ENCODE measurements at regions not wholly inside any gene's neighbourhood (a gene's known extent, or its start where the extent isn't known, plus 50 kb on each side); places are given as distances from the start of the nearest gene placed in this dataset.
"Not testable (repeated sequence)": the region's sequence is repeated elsewhere in the genome, so short reads cannot be mapped to it uniquely, and the experiment has no call there.

- no peak overlapping the region for H3K9ac ChIP-seq (ENCODE audit: low read depth, low read length)
- H3K27me3 ChIP-seq (ENCODE audit: insufficient read depth, low read length) = no peaks in the 10 kb centered on the region
- no peak overlapping the region for H3K27ac ChIP-seq (ENCODE audit: low read length)
- H3K9me3 ChIP-seq (ENCODE audit: insufficient read depth, low read depth, low read length) = peaks cover 3% of the 10 kb centered on the region; the same call in 1 of the 2 replicates
- H3K36me3 ChIP-seq (ENCODE audit: insufficient read depth, low read depth, low read length) = no peaks in the 10 kb centered on the region
- H3K4me1 ChIP-seq (ENCODE audit: insufficient read depth, low read length) = peaks cover 10% of the 10 kb centered on the region; the same call in 1 of the 2 replicates
- H3K4me3 ChIP-seq (ENCODE audit: low read length) = no peak overlapping the region
Measured at GRCh38 chrX:87005183-87005582, 512.4 kb upstream of the KLHL4 start.

DNA sequence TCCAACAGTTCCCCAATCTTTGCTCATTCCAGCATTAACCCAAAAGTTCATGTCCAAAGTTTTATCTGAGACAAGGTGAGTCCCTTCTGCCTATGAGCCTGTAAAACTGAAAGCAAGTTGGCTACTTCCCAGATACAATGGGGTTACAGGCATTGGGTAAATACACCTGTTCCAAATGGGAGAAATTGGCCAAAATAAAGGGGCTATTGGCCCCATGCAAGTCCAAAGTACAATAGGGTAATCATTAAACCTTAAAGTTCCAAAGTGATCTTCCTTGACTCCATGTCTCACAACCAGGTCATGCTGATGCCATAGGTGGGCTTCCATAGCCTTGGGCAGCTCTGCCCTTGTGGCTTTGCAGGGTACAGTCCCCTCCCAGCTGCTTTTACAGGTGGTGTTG is 511.7 kb upstream of the KLHL4 start:
- Histone ChIP-seq H3K9ac (ENCODE audit: low read depth, low read length) (no peak overlapping the region), H3K9me3 (ENCODE audit: insufficient read depth, low read depth, low read length) (peaks cover 3% of the 10 kb centered on the region; the same call in 1 of the 2 replicates), H3K27ac (ENCODE audit: low read length) (no peak overlapping the region), H3K27me3 (ENCODE audit: insufficient read depth, low read length) (no peaks in the 10 kb centered on the region), H3K4me1 (ENCODE audit: insufficient read depth, low read length) (peaks cover 10% of the 10 kb centered on the region; the same call in 1 of the 2 replicates), H3K36me3 (ENCODE audit: insufficient read depth, low read depth, low read length) (no peaks in the 10 kb centered on the region), H3K4me3 (ENCODE audit: low read length) (no peak overlapping the region)

- Histone ChIP-seq H3K9ac (ENCODE audit: low read depth, low read length) (no peak overlapping the region), H3K36me3 (ENCODE audit: insufficient read depth, low read depth, low read length) (no peaks in the 10 kb centered on the region), H3K27me3 (ENCODE audit: insufficient read depth, low read length) (no peaks in the 10 kb centered on the region), H3K4me3 (ENCODE audit: low read length) (no peak overlapping the region), H3K27ac (ENCODE audit: low read length) (no peak overlapping the region), H3K9me3 (ENCODE audit: insufficient read depth, low read depth, low read length) (peaks cover 3% of the 10 kb centered on the region; the same call in 1 of the 2 replicates), H3K4me1 (ENCODE audit: insufficient read depth, low read length) (peaks cover 10% of the 10 kb centered on the region; the same call in 1 of the 2 replicates)
Measured at GRCh38 chrX:87006561-87006960, 511.0 kb upstream of the KLHL4 start.

DNA sequence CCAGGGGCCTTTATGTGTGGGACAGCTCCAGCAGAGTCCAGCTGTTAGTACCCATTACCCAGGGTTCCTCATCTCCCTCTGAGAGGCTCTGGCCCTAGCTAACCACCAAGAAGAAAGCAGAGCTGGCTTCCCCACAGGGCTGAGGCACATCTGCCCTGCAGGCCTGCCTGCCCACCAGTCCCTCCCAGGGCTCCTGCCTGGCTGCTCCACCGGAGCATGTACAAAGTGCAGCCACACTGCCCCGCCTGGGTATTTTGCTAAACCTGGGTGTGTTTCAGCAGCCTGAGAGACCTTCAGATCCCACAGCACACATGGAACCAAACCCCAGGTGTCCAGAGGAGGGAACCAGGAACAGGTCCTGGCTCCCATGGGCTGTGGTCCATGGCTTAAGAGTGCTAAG is 500.4 kb upstream of the KLHL4 start:
- Histone ChIP-seq H3K9me3 (ENCODE audit: insufficient read depth, low read depth, low read length) (no peaks in the 10 kb centered on the region), H3K36me3 (ENCODE audit: insufficient read depth, low read depth, low read length) (no peaks in the 10 kb centered on the region), H3K4me3 (ENCODE audit: low read length) (no peak overlapping the region), H3K27me3 (ENCODE audit: insufficient read depth, low read length) (no peaks in the 10 kb centered on the region), H3K9ac (ENCODE audit: low read depth, low read length) (no peak overlapping the region), H3K4me1 (ENCODE audit: insufficient read depth, low read length) (no peaks in the 10 kb centered on the region), H3K27ac (ENCODE audit: low read length) (no peak overlapping the region)

DNA sequence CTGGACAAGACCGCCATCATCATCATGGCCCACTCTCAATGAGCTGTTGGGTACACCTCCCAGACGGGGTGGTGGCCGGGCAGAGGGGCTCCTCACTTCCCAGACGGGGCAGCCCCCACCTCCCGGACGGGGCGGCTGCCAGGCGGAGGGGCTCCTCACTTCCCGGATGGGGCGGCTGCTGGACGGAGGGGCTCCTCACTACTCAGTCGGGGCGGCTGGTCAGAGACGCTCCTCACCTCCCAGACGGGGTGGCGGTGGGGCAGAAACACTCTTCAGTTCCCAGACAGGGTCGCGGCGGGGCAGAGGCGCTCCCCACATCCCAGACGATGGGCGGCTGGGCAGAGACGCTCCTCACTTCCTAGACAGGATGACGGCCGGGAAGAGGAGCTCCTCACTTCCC is 484.5 kb upstream of the KLHL4 start:
- not testable (repeated sequence) for H3K36me3 ChIP-seq (ENCODE audit: insufficient read depth, low read depth, low read length); H3K27ac ChIP-seq (ENCODE audit: low read length); H3K9ac ChIP-seq (ENCODE audit: low read depth, low read length); H3K4me3 ChIP-seq (ENCODE audit: low read length); H3K4me1 ChIP-seq (ENCODE audit: insufficient read depth, low read length); H3K9me3 ChIP-seq (ENCODE audit: insufficient read depth, low read depth, low read length); H3K27me3 ChIP-seq (ENCODE audit: insufficient read depth, low read length)

- Histone ChIP-seq H3K9ac (ENCODE audit: low read depth, low read length) (no peak overlapping the region), H3K9me3 (ENCODE audit: insufficient read depth, low read depth, low read length) (no peaks in the 10 kb centered on the region), H3K36me3 (ENCODE audit: insufficient read depth, low read depth, low read length) (no peaks in the 10 kb centered on the region), H3K4me1 (ENCODE audit: insufficient read depth, low read length) (no peaks in the 10 kb centered on the region), H3K27me3 (ENCODE audit: insufficient read depth, low read length) (no peaks in the 10 kb centered on the region), H3K4me3 (ENCODE audit: low read length) (no peak overlapping the region), H3K27ac (ENCODE audit: low read length) (no peak overlapping the region)
Measured at GRCh38 chrX:87045352-87045751, 472.2 kb upstream of the KLHL4 start.

DNA sequence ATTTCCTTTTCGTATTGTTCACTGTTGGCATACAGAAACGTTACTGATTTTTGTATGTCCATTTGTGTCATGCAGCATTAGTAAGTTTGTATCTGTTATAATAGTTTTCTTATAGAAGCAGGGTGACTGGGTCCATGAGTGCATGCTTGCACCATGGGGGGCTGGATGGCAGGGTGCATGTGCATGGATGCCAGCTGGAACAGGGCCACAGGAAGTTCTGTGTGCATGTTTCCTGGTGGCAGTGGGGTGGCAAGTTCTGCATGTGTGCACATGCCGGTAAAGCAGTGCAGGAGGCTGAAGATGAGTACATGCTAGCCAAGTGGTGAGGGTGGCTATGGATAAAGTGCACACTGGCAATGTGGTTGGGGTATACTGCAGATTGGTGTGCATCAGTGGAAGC is 468.0 kb upstream of the KLHL4 start:
- no peak overlapping the region for H3K9ac ChIP-seq (ENCODE audit: low read depth, low read length)
- H3K27ac ChIP-seq (ENCODE audit: low read length) = no peak overlapping the region
- H3K27me3 ChIP-seq (ENCODE audit: insufficient read depth, low read length) = no peaks in the 10 kb centered on the region
- H3K36me3 ChIP-seq (ENCODE audit: insufficient read depth, low read depth, low read length) = no peaks in the 10 kb centered on the region
- no peak overlapping the region for H3K4me3 ChIP-seq (ENCODE audit: low read length)
- H3K9me3 ChIP-seq (ENCODE audit: insufficient read depth, low read depth, low read length) = no peaks in the 10 kb centered on the region
- H3K4me1 ChIP-seq (ENCODE audit: insufficient read depth, low read length) = no peaks in the 10 kb centered on the region

GRCh38 chrX:87063642-87064041 is 454.0 kb upstream of the KLHL4 start:
- Histone ChIP-seq H3K27me3 (ENCODE audit: insufficient read depth, low read length) (no peaks in the 10 kb centered on the region), H3K9me3 (ENCODE audit: insufficient read depth, low read depth, low read length) (no peaks in the 10 kb centered on the region), H3K4me1 (ENCODE audit: insufficient read depth, low read length) (no peaks in the 10 kb centered on the region), H3K9ac (ENCODE audit: low read depth, low read length) (no peak overlapping the region), H3K36me3 (ENCODE audit: insufficient read depth, low read depth, low read length) (no peaks in the 10 kb centered on the region), H3K27ac (ENCODE audit: low read length) (no peak overlapping the region), H3K4me3 (ENCODE audit: low read length) (no peak overlapping the region)

DNA sequence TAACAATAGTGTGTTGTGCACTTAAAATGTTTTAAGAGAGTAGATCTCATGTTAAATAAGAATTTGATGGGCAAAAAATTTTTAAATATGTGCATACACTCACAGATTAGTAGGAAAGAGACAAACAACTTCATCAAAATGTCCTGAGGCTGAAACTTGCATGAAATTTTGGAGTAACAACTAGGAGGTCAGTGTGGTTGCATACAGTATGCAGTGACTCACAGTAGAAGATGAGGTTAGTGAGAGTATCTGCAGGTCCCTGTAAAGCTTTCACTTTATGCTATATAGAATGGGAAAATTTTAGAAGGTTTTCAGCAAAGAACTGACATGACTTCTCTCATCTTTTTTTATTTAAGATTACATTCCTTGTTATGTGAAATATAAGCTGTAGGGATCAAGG is 453.1 kb upstream of the KLHL4 start:
- Histone ChIP-seq H3K27ac (ENCODE audit: low read length) (no peak overlapping the region), H3K4me3 (ENCODE audit: low read length) (no peak overlapping the region), H3K36me3 (ENCODE audit: insufficient read depth, low read depth, low read length) (no peaks in the 10 kb centered on the region), H3K9ac (ENCODE audit: low read depth, low read length) (no peak overlapping the region), H3K9me3 (ENCODE audit: insufficient read depth, low read depth, low read length) (no peaks in the 10 kb centered on the region), H3K4me1 (ENCODE audit: insufficient read depth, low read length) (no peaks in the 10 kb centered on the region), H3K27me3 (ENCODE audit: insufficient read depth, low read length) (no peaks in the 10 kb centered on the region)

DNA sequence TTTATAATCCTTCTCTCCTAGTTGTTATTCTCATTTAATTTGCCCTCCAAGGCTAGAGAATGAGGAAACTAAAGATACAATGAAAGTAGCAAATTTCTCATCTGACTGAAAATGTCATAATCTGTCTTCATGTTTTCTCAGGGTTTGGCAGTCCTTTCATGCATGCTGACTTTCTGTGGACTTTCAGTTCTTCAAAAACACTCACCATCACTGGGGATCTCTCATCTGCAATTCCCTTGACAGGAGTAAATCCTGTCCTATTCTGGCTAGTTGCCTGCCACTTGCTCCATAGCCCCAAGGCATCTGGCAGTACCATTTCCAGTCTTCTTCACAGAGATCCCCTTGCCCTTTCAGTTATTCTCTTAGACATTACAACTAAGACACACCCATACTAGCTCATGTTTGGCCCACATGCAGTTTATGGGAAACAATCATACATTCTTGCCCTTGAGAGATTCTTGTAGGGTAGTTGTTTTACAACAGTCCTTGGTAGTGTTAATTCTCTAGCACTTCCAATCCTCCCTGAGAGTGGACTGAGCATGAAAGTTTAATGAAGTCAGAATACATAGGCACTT is 449.7 kb upstream of the KLHL4 start:
- H3K27me3 ChIP-seq (ENCODE audit: insufficient read depth, low read length) = no peaks in the 10 kb centered on the region
- no peaks in the 10 kb centered on the region for H3K4me1 ChIP-seq (ENCODE audit: insufficient read depth, low read length)
- H3K4me3 ChIP-seq (ENCODE audit: low read length) = no peak overlapping the region
- H3K9ac ChIP-seq (ENCODE audit: low read depth, low read length) = no peak overlapping the region
- no peaks in the 10 kb centered on the region for H3K9me3 ChIP-seq (ENCODE audit: insufficient read depth, low read depth, low read length)
- no peak overlapping the region for H3K27ac ChIP-seq (ENCODE audit: low read length)
- no peaks in the 10 kb centered on the region for H3K36me3 ChIP-seq (ENCODE audit: insufficient read depth, low read depth, low read length)

DNA sequence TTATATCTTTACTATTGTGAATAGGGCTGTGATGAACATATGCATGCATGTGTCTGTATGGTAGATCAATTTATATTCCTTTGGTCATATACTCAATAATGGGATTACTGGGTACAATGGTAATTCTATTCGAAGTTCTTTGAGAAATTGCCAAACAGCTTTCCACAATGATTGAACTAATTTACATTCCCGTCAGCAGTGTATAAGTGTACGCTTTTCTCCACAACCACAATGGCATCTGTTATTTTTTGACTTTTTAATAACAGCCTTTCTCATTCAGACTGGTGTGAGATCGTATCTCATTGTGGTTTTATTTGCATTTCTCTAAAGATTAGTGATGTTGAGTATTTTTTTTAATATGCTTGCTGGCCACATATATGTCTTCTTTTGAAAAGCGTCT is 439.4 kb upstream of the KLHL4 start:
- no peak overlapping the region for H3K4me3 ChIP-seq (ENCODE audit: low read length)
- H3K9me3 ChIP-seq (ENCODE audit: insufficient read depth, low read depth, low read length) = no peaks in the 10 kb centered on the region
- no peak overlapping the region for H3K9ac ChIP-seq (ENCODE audit: low read depth, low read length)
- no peak overlapping the region for H3K27ac ChIP-seq (ENCODE audit: low read length)
- H3K36me3 ChIP-seq (ENCODE audit: insufficient read depth, low read depth, low read length) = no peaks in the 10 kb centered on the region
- H3K4me1 ChIP-seq (ENCODE audit: insufficient read depth, low read length) = no peaks in the 10 kb centered on the region
- H3K27me3 ChIP-seq (ENCODE audit: insufficient read depth, low read length) = no peaks in the 10 kb centered on the region

GRCh38 chrX:87098477-87098876 is 419.1 kb upstream of the KLHL4 start:
- H3K4me1 ChIP-seq (ENCODE audit: insufficient read depth, low read length) = no peaks in the 10 kb centered on the region
- no peaks in the 10 kb centered on the region for H3K9me3 ChIP-seq (ENCODE audit: insufficient read depth, low read depth, low read length)
- no peak overlapping the region for H3K9ac ChIP-seq (ENCODE audit: low read depth, low read length)
- no peaks in the 10 kb centered on the region for H3K36me3 ChIP-seq (ENCODE audit: insufficient read depth, low read depth, low read length)
- no peak overlapping the region for H3K27ac ChIP-seq (ENCODE audit: low read length)
- H3K4me3 ChIP-seq (ENCODE audit: low read length) = no peak overlapping the region
- no peaks in the 10 kb centered on the region for H3K27me3 ChIP-seq (ENCODE audit: insufficient read depth, low read length)

Measured in iPS-20b (cell line).